GM12878 (cell line): ENCODE measurements at regions not wholly inside any gene's neighbourhood (a gene's known extent, or its start where the extent isn't known, plus 50 kb on each side); places are given as distances from the start of the nearest gene placed in this dataset.

Source experiments
- ATAC-seq: fragments of 200-7000 bp; cut with Tn5 transposase; 3 replicates; pipeline ENCODE4 v1.9.1; 2020; ENCODE audit warnings: mild to moderate bottlenecking, moderate library complexity
- BruUV-seq: library from RNA; stranded (reverse); fragments of 400-500 nt; replicated peaks from 2 replicates; lab custom pipeline; 2021; lab: Mats Ljungman, UMichigan
- CTCF ChIA-PET: fragments of 300-600 bp; sonication (Branson Sonifier 250); formaldehyde crosslinking; extraction: SDS; loops from one replicate; lab custom pipeline; 2021; ENCODE audit warnings: inconsistent platforms; lab: Yijun Ruan, JAX
- POLR2A ChIA-PET: fragments of 350-600 bp; formaldehyde crosslinking; extraction: SDS; loops from one replicate; lab custom pipeline; 2021; ENCODE audit warnings: inconsistent platforms; lab: Charles Lee
- RAD21 ChIA-PET: fragments of 300-600 bp; sonication (Branson Sonifier 250); formaldehyde crosslinking; loops from one replicate; lab custom pipeline; 2023; ENCODE audit warnings: antibody characterized with exemption; ENCODE audit not compliant: unreplicated experiment; lab: Charles Lee
- SMC1A ChIA-PET: fragments of 300-600 bp; sonication (Branson Sonifier 250); formaldehyde crosslinking; loops from one replicate; lab custom pipeline; 2023; ENCODE audit not compliant: unreplicated experiment, uncharacterized antibody; lab: Charles Lee
- DNase-seq: peaks from one replicate; pipeline ENCODE4 v3.0.0-alpha.2; 2011; ENCODE audit warnings: low read depth, low spot score
- FAIRE-seq: peaks from 3 replicates; lab custom pipeline; 2011; peaks lifted over from hg19 to GRCh38; lab: Jason Lieb, UNC
- H2AFZ ChIP-seq: 2 replicates; pipeline ENCODE4 v1.6.0; 2011; ENCODE audit warnings: low read depth, low read length, control low read depth; ENCODE audit not compliant: control insufficient read depth
- H3K27ac ChIP-seq: 2 replicates; pipeline ENCODE4 v1.5.1; 2011; ENCODE audit warnings: control low read depth; ENCODE audit not compliant: control insufficient read depth, insufficient read depth
- H3K27me3 ChIP-seq, 2 experiments: replicated peaks in 1 of 2; 2 replicates each; pipeline versions ENCODE4 v1.6.0 to v1.6.1; 2011; ENCODE audit warnings: low read length in 1 of 2; ENCODE audit not compliant: control insufficient read depth in 2 of 2, insufficient read depth in 2 of 2
- H3K36me3 ChIP-seq, 2 experiments: 2 replicates each; pipeline ENCODE4 v1.5.1; 2011; ENCODE audit warnings: low read length in 1 of 2; ENCODE audit not compliant: control insufficient read depth in 2 of 2, insufficient read depth in 2 of 2
- H3K4me1 ChIP-seq: 2 replicates; pipeline ENCODE4 v1.6.1; 2011; ENCODE audit warnings: mild to moderate bottlenecking, low read length, moderate library complexity, mixed read lengths; ENCODE audit not compliant: control insufficient read depth, insufficient read depth
- H3K4me2 ChIP-seq: 2 replicates; pipeline ENCODE4 v1.6.0; 2011; ENCODE audit warnings: control low read depth; ENCODE audit not compliant: control insufficient read depth, insufficient read depth
- H3K4me3 ChIP-seq: fragments of 200-600 bp; sonication (generic); 2 replicates; pipeline ENCODE4 v1.5.1; 2016
- H3K79me2 ChIP-seq: 2 replicates; pipeline ENCODE4 v1.6.0; 2011; ENCODE audit warnings: low read length; ENCODE audit not compliant: control insufficient read depth, insufficient read depth
- H3K9ac ChIP-seq: 2 replicates; pipeline ENCODE4 v1.8.0; 2011; ENCODE audit warnings: low read length, control low read depth, mixed read lengths; ENCODE audit not compliant: control insufficient read depth, insufficient read depth
- H3K9me3 ChIP-seq: replicated peaks from 3 replicates; pipeline ENCODE4 v1.5.1; 2011; ENCODE audit warnings: mild to moderate bottlenecking, low read length; ENCODE audit not compliant: control insufficient read depth, insufficient read depth
- H4K20me1 ChIP-seq: 2 replicates; pipeline ENCODE4 v1.6.0; 2011; ENCODE audit not compliant: control insufficient read depth, insufficient read depth
- ATF7 ChIP-seq: fragments of 450-650 bp; IDR thresholded peaks from 2 replicates; pipeline ENCODE4 v1.6.1; 2016; ENCODE audit warnings: low read depth, mild to moderate bottlenecking
- BHLHE40 ChIP-seq, 2 experiments: fragments of 450-650 bp in 1 of 2; IDR thresholded peaks; 2 replicates each; pipeline ENCODE4 v1.6.1; 2011 to 2017; ENCODE audit warnings: low read depth in 2 of 2, borderline replicate concordance in 1 of 2, improper control_type of control experiment in 1 of 2, low read length in 1 of 2, mild to moderate bottlenecking in 1 of 2
- BMI1 ChIP-seq: fragments of 450-650 bp; IDR thresholded peaks from 2 replicates; pipeline ENCODE4 v1.6.1; 2016; ENCODE audit warnings: mild to moderate bottlenecking, moderate library complexity, borderline replicate concordance
- BRCA1 ChIP-seq: IDR thresholded peaks from 2 replicates; pipeline ENCODE4 v1.6.1; 2011; ENCODE audit warnings: low read depth, low read length, improper control_type of control experiment
- EP300 ChIP-seq, 2 experiments: fragments of 150-350 bp in 1 of 2; IDR thresholded peaks; 2 replicates each; pipeline ENCODE4 v1.6.1; 2011 to 2012; ENCODE audit warnings: low read depth in 2 of 2, low read length in 2 of 2, borderline replicate concordance in 1 of 2, improper control_type of control experiment in 1 of 2, inconsistent platforms in 1 of 2; ENCODE audit not compliant: control insufficient read depth in 1 of 2
- FOXM1 ChIP-seq: IDR thresholded peaks from 2 replicates; pipeline ENCODE4 v1.6.1; 2012; ENCODE audit warnings: low read depth, mild to moderate bottlenecking, inconsistent platforms, low read length, moderate library complexity
- JUND ChIP-seq: IDR thresholded peaks from 2 replicates; pipeline ENCODE4 v1.6.1; 2012; ENCODE audit warnings: low read depth, mild to moderate bottlenecking, low read length, improper control_type of control experiment, moderate library complexity
- NR2C2 ChIP-seq: IDR thresholded peaks from 2 replicates; pipeline ENCODE4 v1.6.1; 2011; ENCODE audit warnings: borderline replicate concordance, low read depth; ENCODE audit not compliant: control insufficient read depth, insufficient read length
- RCOR1 ChIP-seq: conservative IDR thresholded peaks from 2 replicates; pipeline ENCODE4 v1.6.1; 2012; ENCODE audit warnings: low read depth, low read length, improper control_type of control experiment
- RELA ChIP-seq: fragments of 450-650 bp; IDR thresholded peaks from 2 replicates; pipeline ENCODE4 v1.8.0; 2014; ENCODE audit warnings: borderline replicate concordance; ENCODE audit not compliant: partially characterized antibody
- SIN3A ChIP-seq: IDR thresholded peaks from 2 replicates; pipeline ENCODE4 v1.6.1; 2012; ENCODE audit warnings: low read depth, low read length, improper control_type of control experiment
- SMAD5 ChIP-seq: IDR thresholded peaks from 2 replicates; pipeline ENCODE4 v1.6.1; 2016; ENCODE audit warnings: antibody characterized with exemption, low read depth
- SMARCA5 ChIP-seq: fragments of 450-650 bp; IDR thresholded peaks from 2 replicates; pipeline ENCODE4 v1.6.1; 2017; ENCODE audit warnings: mild to moderate bottlenecking
- ZNF274 ChIP-seq: IDR thresholded peaks from one replicate; pipeline ENCODE4 v1.8.0; 2011; ENCODE audit not compliant: insufficient read length, insufficient read depth
- WGBS: methylation state at CpG from one replicate; pipeline ENCODE4 v1.1.6; 2016; ENCODE audit warnings: low lambda C conversion rate; ENCODE audit not compliant: insufficient replicate concordance, insufficient coverage; ENCODE audit errors: missing lambda C conversion rate; 5-methylcytosine and 5-hydroxymethylcytosine counted together
- in situ Hi-C: fragments of 300-500 bp; cut with MboI; formaldehyde crosslinking; loops from 9 replicates; pipeline ENCODE4 v1.14.3; 2018; ENCODE audit warnings: mixed read lengths
- intact Hi-C: fragments of 100-400 bp; cut with micrococcal nuclease; formaldehyde crosslinking; loops from one replicate; pipeline ENCODE4 v1.14.2; 2022; ENCODE audit not compliant: unreplicated experiment
- TF ChIP-seq, protein P1 (sequence below): IDR thresholded peaks from 2 replicates; pipeline ENCODE4 v1.6.1; 2011; ENCODE audit warnings: low read depth, mild to moderate bottlenecking, low read length, moderate library complexity, borderline replicate concordance; ENCODE audit errors: extremely low read depth
- TF ChIP-seq, protein P2 (sequence below): IDR thresholded peaks from 2 replicates; pipeline ENCODE4 v1.6.1; 2012; ENCODE audit warnings: low read length, inconsistent platforms

DNA sequence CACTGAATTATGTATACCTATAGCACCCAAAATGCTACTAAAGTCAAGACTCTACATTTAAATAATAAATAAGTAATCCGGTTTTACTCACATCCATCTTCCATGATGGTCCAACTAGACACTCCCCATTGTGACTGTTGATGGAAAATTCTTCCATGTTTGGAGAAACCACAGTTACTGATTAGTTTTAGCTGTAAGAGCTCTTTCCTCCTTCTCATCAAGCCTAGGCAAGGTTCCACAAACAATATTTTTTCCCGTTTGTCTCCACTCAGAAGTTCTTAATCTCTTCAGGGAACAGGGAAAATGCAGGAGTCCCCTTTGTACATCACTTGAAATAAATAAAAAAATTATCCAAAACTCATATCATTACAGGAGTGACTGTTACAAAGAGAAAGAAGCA, 70.7 kb upstream of the EDNRB start:
- no peak overlapping the region for H3K4me2 ChIP-seq
- ChIA-PET CTCF (interaction anchor here (0.6 to 0.8 kb wide), 2 partner anchors 275 to 283 kb away, joined by 3 read pairs; no protein-coding TSS in a partner anchor), RAD21 (no interaction called here), SMC1A (no interaction called here), POLR2A (no interaction called here)
- no peaks in the 10 kb centered on the region for H3K79me2 ChIP-seq
- H4K20me1 ChIP-seq = no peaks in the 10 kb centered on the region
- H2AFZ ChIP-seq = no peak overlapping the region
- no peak overlapping the region for H3K27ac ChIP-seq
- TF ChIP-seq FOXM1 (no peak), BHLHE40 (IDR thresholded peaks at IDR 0.05; ENCODE audit: borderline replicate concordance in 1 of 2, low read depth in 2 of 2, low read length in 1 of 2) (no peak), ZNF274 (no peak), BRCA1 (no peak)
- in situ Hi-C loops (no loop called here), intact Hi-C loops (no loop called here)
- no peaks in the 10 kb centered on the region for H3K4me1 ChIP-seq
- no peaks in the 10 kb centered on the region; a peak in 1 of 4 replicates for H3K27me3 ChIP-seq
- no peak for ATAC-seq
- H3K9ac ChIP-seq = no peak overlapping the region
- FAIRE-seq = no peak
- no peaks in the 10 kb centered on the region for H3K36me3 ChIP-seq
- no peak overlapping the region for H3K4me3 ChIP-seq
- WGBS = 28% methylated on average over 2 of the region's 2 CpGs
- BruUV-seq = no TSS peak
- DNase-seq = no peak
- H3K9me3 ChIP-seq = no peaks in the 10 kb centered on the region

DNA sequence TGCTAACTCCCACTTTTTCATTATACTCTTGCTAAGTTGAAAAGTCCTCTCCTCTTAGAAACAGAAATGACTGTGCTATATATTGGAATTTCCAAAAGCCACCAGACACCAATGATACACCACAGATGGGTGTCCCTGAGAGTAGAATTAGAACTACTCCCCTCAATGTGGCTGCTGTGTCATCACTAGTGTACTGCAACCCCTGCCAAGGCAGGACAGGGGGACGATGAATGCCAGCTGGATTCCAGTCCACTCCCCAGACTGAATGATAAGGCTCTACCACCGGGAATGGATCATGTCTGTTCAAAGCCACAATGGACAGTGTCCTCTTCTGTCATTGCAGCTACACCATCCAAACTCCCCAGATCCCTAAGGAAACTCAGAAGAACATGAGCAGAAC, 69.7 kb upstream of the EDNRB start:
- Histone ChIP-seq H3K27me3 (no peaks in the 10 kb centered on the region; a peak in 1 of 4 replicates), H3K4me1 (no peaks in the 10 kb centered on the region), H4K20me1 (no peaks in the 10 kb centered on the region), H3K4me2 (no peak overlapping the region), H3K79me2 (no peaks in the 10 kb centered on the region), H3K9ac (no peak overlapping the region), H3K36me3 (no peaks in the 10 kb centered on the region), H3K4me3 (no peak overlapping the region), H3K27ac (no peak overlapping the region), H2AFZ (no peak overlapping the region), H3K9me3 (no peaks in the 10 kb centered on the region)
- intact Hi-C loops (no loop called here), in situ Hi-C loops (no loop called here)
- WGBS = 34% methylated on average over 2 of the region's 2 CpGs
- ATAC-seq (no peak), FAIRE-seq (no peak), DNase-seq (no peak)
- ChIA-PET CTCF (interaction anchor here (1.0 kb wide), 1 partner anchor 19 kb away, joined by 3 read pairs; no protein-coding TSS in a partner anchor), RAD21 (no interaction called here), POLR2A (no interaction called here), SMC1A (no interaction called here)
- TF ChIP-seq JUND = no peak
- TF ChIP-seq SMAD5 = no peak
- no peak for TF ChIP-seq ATF7
- no peak for TF ChIP-seq RCOR1
- no peak for TF ChIP-seq EP300 (IDR thresholded peaks at IDR 0.05; ENCODE audit: borderline replicate concordance in 1 of 2, control insufficient read depth in 1 of 2, low read depth in 2 of 2, low read length in 2 of 2)
- TF ChIP-seq, protein P1, sequence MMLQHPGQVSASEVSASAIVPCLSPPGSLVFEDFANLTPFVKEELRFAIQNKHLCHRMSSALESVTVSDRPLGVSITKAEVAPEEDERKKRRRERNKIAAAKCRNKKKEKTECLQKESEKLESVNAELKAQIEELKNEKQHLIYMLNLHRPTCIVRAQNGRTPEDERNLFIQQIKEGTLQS = no peak
- TF ChIP-seq, protein P2, sequence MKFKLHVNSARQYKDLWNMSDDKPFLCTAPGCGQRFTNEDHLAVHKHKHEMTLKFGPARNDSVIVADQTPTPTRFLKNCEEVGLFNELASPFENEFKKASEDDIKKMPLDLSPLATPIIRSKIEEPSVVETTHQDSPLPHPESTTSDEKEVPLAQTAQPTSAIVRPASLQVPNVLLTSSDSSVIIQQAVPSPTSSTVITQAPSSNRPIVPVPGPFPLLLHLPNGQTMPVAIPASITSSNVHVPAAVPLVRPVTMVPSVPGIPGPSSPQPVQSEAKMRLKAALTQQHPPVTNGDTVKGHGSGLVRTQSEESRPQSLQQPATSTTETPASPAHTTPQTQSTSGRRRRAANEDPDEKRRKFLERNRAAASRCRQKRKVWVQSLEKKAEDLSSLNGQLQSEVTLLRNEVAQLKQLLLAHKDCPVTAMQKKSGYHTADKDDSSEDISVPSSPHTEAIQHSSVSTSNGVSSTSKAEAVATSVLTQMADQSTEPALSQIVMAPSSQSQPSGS = no peak
- no peak for TF ChIP-seq SIN3A
- TF ChIP-seq SMARCA5 = no peak
- no peak for TF ChIP-seq BMI1
- TF ChIP-seq NR2C2 = no peak
- TF ChIP-seq RELA = no peak
- no TSS peak for BruUV-seq
